ENCODE measurements at regions not wholly inside any gene's neighbourhood (a gene's known extent, or its start where the extent isn't known, plus 50 kb on each side); places are given as distances from the start of the nearest gene placed in this dataset.

DNA sequence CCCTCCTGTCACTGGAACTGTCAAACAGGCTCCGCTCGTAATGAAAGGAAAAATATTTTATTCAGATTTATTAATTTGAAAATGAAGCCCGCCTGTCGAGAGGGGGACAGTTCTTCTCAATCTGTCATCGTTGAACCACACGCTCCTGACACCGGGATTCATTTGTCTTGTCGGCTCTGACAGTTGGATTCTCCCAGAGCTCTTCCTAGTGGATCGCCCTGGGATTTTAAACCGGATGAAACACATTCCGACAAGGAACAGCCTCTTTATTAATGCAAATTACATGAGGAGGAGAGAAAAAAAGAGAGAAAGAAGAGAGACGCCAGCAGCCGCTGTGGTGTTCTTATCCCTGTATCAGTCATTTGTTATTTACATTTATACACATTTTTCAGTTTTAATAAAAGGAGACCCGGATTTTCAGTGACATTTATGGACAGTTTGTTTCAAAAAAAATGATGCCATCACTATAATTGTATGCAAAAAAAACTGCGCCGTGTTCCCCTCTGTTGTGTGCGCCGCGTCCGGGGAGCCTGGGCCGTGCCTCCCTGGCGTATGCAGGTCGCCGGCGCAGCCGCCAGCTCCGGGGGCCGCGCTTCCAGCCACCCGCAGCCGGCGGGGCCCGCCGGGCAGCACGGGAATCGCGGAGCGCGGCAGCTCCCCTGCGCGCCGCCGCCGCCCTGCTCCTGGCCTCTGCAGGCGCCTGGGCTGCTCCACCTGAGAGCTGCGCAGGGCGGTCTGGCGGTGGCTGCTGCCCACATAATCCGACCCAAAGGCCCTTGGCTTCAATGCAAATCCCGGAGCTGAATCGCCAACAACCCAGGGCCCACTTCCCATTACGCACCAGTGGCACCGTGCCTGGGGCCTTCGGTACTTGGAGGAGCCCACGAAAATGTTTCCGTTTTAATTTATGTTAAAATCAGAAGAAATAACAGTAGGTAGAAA, 237.9 kb upstream of the PBX1 start:
- no peak overlapping the region for H3K4me3 Mint-ChIP-seq
- no peak for DNase-seq
- H3K4me1 Mint-ChIP-seq (ENCODE audit: low read depth) = no peaks in the 10 kb centered on the region
- ChIA-PET POLR2A (no interaction called here), CTCF (no interaction called here)
- peaks cover 4% of the 10 kb centered on the region for H3K27me3 Mint-ChIP-seq
- no peak overlapping the region for H3K27ac Mint-ChIP-seq
- peaks cover 4% of the 10 kb centered on the region for H3K9me3 Mint-ChIP-seq
- H3K36me3 Mint-ChIP-seq = no peaks in the 10 kb centered on the region
- intact Hi-C loops (cut with micrococcal nuclease) = no loop called here

DNA sequence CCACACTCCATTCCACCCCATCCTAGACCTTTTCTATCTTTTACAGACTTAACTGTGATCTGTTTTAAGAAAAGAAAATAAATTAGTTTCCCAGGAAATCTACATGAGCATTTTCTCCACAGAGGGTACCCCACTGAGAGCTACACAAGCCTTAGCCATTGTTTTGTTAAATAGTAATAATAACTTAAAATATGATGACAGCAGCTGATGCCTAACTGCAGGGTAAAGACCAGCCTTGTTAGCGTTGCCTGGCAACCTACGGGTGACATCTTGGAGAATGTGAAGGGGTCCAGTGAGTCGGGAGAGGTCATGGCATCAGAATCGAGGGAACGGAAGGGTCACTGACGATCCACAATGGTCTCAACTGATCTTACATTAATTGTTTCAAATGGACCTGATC, 233.2 kb upstream of the PBX1 start:
- ChIA-PET CTCF (no interaction called here), POLR2A (no interaction called here)
- Mint-ChIP-seq H3K4me3 (no peak overlapping the region), H3K27me3 (no peaks in the 10 kb centered on the region), H3K36me3 (no peaks in the 10 kb centered on the region), H3K9me3 (peaks cover 21% of the 10 kb centered on the region), H3K4me1 (ENCODE audit: low read depth) (no peaks in the 10 kb centered on the region), H3K27ac (no peak overlapping the region)
- intact Hi-C loops (cut with micrococcal nuclease) = no loop called here
- no peak for DNase-seq

DNA sequence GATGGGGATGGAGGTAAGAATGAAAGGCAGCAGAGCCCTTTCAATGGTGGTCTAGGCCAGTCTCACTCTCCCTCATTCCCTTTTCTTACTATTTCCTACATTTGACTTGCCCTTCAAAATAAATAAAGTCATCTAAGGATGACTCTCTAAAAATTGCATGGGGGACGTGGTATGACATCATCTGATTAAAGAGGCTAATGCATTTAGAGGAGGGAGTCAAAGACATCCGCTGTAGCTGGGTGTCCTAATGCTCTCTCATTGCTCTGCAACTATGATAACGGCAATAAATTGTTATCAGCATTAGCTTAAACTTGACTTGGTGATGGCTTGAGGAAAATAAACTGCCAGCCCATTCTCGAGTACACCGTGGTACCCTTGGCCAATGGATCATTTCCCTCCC, 225.6 kb upstream of the PBX1 start:
- POLR2A ChIA-PET = no interaction called here
- no peaks in the 10 kb centered on the region for H3K4me1 Mint-ChIP-seq (ENCODE audit: low read depth)
- no peak overlapping the region for H3K27ac Mint-ChIP-seq
- peaks cover 13% of the 10 kb centered on the region for H3K9me3 Mint-ChIP-seq
- intact Hi-C loops (cut with micrococcal nuclease) = no loop called here
- H3K4me3 Mint-ChIP-seq = no peak overlapping the region
- H3K36me3 Mint-ChIP-seq = no peaks in the 10 kb centered on the region
- H3K27me3 Mint-ChIP-seq = no peaks in the 10 kb centered on the region
- CTCF ChIA-PET = no interaction called here
- DNase-seq = no peak

DNA sequence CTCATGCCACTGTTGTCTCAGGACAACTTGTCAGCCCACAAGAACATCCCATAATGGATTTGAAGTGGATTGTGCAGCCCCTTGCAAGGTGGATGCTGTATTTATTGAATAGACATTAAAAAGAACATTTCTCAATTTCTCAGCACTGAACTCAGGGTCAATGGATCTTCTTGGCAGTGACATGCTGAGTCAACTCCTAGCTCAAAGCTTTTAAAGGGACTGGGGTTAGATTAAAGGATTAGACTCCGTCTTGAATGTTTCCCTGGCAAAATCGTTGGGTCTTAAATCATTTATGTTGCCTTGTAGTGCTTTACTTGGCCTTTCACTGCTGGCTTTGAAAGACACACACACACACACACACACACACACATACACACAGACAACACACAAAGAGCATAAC, 221.6 kb upstream of the PBX1 start:
- no peaks in the 10 kb centered on the region for H3K4me1 Mint-ChIP-seq (ENCODE audit: low read depth)
- no peak for DNase-seq
- ChIA-PET POLR2A (no interaction called here), CTCF (no interaction called here)
- no peaks in the 10 kb centered on the region for H3K27me3 Mint-ChIP-seq
- H3K4me3 Mint-ChIP-seq = no peak overlapping the region
- no peak overlapping the region for H3K27ac Mint-ChIP-seq
- no peaks in the 10 kb centered on the region for H3K36me3 Mint-ChIP-seq
- H3K9me3 Mint-ChIP-seq = peaks cover 25% of the 10 kb centered on the region
- intact Hi-C loops (cut with micrococcal nuclease) = no loop called here

DNA sequence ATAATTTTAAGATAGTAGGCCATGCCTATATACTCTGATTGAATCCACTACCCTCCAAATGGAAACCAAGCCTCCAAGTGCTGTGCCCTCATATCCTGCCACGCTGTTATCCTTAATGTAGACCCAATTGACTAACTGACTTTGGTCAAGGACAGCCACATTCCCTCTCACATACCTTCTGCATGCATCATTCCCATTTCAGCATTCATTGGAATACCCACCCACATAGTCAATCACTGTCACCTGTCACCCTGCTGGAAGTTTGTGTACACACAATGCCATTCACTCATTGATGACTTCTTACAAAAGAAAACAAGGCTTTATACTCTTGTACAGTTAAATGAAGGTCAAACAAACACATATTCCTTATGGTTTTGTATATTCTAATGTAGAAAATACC, 221.1 kb upstream of the PBX1 start:
- H3K36me3 Mint-ChIP-seq = no peaks in the 10 kb centered on the region
- intact Hi-C loops (cut with micrococcal nuclease) = no loop called here
- ChIA-PET CTCF (no interaction called here), POLR2A (no interaction called here)
- no peak overlapping the region for H3K4me3 Mint-ChIP-seq
- no peaks in the 10 kb centered on the region for H3K27me3 Mint-ChIP-seq
- H3K4me1 Mint-ChIP-seq (ENCODE audit: low read depth) = no peaks in the 10 kb centered on the region
- no peak for DNase-seq
- peaks cover 27% of the 10 kb centered on the region for H3K9me3 Mint-ChIP-seq
- no peak overlapping the region for H3K27ac Mint-ChIP-seq

DNA sequence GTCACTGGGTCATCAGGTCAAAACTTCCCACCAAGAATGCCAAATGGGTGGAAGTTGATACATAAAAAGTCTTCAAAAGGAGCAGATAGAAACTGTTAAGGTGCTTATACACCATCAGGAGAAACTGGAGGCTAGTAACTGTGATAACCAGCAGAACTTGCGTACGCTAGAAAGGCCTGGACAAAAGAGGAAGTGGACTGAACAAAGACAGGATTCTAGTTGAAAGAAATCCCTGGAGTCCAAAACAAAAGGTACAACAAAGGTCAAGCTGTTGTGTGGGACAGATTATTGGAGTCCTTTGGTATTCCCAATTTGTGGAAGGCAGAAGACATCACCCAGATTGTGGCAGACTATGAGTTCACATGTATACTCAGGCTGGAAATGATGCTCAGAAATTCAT, 215.8 kb upstream of the PBX1 start:
- no peak for DNase-seq
- H3K9me3 Mint-ChIP-seq = peaks cover 35% of the 10 kb centered on the region
- POLR2A ChIA-PET = no interaction called here
- no peaks in the 10 kb centered on the region for H3K4me1 Mint-ChIP-seq (ENCODE audit: low read depth)
- intact Hi-C loops (cut with micrococcal nuclease) = no loop called here
- no peak overlapping the region for H3K27ac Mint-ChIP-seq
- H3K36me3 Mint-ChIP-seq = no peaks in the 10 kb centered on the region
- H3K27me3 Mint-ChIP-seq = no peaks in the 10 kb centered on the region
- no peak overlapping the region for H3K4me3 Mint-ChIP-seq
- CTCF ChIA-PET = no interaction called here

DNA sequence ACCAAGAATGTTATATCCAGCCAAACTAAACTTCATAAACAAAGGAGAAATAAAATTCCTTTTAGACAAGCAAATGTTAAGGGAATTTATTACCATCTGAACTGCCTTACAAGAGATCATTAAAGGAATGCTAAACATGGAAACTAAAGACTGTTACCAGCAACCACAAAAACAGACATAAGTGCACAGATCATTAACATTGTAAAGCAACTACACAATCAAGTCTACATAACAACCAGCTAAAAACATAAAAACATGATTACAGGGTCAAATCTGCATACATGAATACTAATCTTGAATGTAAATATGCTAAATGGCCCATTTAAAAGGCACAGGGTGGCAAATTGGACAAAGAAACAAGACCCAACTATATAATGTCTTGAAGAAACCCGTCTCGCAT, 211.0 kb upstream of the PBX1 start:
- ChIA-PET CTCF (no interaction called here), POLR2A (no interaction called here)
- peaks cover 1% of the 10 kb centered on the region for H3K36me3 Mint-ChIP-seq
- peaks cover 43% of the 10 kb centered on the region for H3K9me3 Mint-ChIP-seq
- intact Hi-C loops (cut with micrococcal nuclease) = no loop called here
- H3K27ac Mint-ChIP-seq = no peak overlapping the region
- no peak overlapping the region for H3K4me3 Mint-ChIP-seq
- H3K27me3 Mint-ChIP-seq = no peaks in the 10 kb centered on the region
- no peak for DNase-seq
- no peaks in the 10 kb centered on the region for H3K4me1 Mint-ChIP-seq (ENCODE audit: low read depth)

DNA sequence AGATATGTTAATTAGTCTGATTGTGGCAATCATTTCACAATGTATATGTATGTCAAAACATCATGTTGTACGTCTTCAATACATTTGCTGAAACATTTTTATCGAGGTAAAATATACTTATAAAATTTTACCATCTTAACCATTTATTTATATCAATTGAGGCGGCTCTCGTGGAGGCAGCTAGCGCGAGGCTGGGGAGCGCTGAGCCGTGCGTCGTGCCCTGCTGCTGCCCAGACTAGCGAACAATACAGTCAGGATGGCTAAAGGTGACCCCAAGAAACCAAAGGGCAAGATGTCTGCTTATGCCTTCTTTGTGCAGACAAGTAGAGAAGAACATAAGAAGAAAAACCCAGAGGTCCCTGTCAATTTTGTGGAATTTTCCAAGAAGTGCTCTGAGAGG, 202.5 kb upstream of the PBX1 start:
- H3K4me1 Mint-ChIP-seq (ENCODE audit: low read depth) = no peaks in the 10 kb centered on the region
- POLR2A ChIA-PET = no interaction called here
- no peak overlapping the region for H3K4me3 Mint-ChIP-seq
- H3K27me3 Mint-ChIP-seq = no peaks in the 10 kb centered on the region
- H3K36me3 Mint-ChIP-seq = no peaks in the 10 kb centered on the region
- peaks cover 22% of the 10 kb centered on the region for H3K9me3 Mint-ChIP-seq
- intact Hi-C loops (cut with micrococcal nuclease) = no loop called here
- no peak for DNase-seq
- H3K27ac Mint-ChIP-seq = no peak overlapping the region
- CTCF ChIA-PET = no interaction called here

DNA sequence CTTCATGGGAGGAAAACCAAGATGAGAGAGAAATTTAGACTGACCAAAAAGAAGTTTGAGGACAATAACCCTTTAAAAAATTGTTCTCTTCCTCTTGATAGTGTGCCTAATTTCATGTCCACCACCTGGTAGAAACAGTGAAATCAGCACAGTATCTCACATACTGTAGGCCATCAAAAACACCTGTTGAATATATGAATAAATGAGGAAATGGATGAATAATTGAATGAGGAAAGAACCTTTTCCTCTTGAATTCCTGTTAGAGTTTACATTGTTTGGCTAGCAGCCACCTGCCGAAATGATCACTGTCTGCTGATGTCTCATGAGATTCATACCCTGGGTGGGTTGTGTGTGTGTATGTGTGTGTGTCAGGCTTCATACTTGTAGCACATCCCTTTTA, 198.7 kb upstream of the PBX1 start:
- Mint-ChIP-seq H3K27ac (no peak overlapping the region), H3K36me3 (no peaks in the 10 kb centered on the region), H3K27me3 (no peaks in the 10 kb centered on the region), H3K4me1 (ENCODE audit: low read depth) (no peaks in the 10 kb centered on the region), H3K9me3 (peaks cover 22% of the 10 kb centered on the region), H3K4me3 (no peak overlapping the region)
- POLR2A ChIA-PET = no interaction called here
- intact Hi-C loops (cut with micrococcal nuclease) = no loop called here
- CTCF ChIA-PET = no interaction called here
- DNase-seq = no peak

DNA sequence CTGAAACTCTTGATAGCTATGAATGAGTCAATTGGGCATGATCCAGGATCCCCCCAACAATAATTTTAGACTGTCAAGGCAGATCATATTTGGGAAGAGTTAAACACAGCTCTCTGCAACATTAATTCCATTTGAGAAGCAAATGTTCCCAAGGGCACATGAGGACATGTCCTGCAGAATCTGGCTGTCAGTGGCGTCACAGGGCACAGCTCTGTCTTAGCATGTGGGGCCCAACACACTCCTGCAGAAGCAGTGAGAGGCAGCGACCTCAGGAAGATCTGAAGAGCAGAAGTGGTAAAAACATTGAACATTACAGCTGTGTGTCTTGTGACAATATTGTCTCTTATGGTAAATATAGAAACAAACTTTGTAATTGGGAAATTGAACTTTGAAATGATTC, 197.1 kb upstream of the PBX1 start:
- intact Hi-C loops (cut with micrococcal nuclease) = no loop called here
- Mint-ChIP-seq H3K4me1 (ENCODE audit: low read depth) (no peaks in the 10 kb centered on the region), H3K36me3 (no peaks in the 10 kb centered on the region), H3K27me3 (no peaks in the 10 kb centered on the region), H3K27ac (no peak overlapping the region), H3K4me3 (no peak overlapping the region), H3K9me3 (peaks cover 26% of the 10 kb centered on the region)
- ChIA-PET CTCF (no interaction called here), POLR2A (no interaction called here)
- DNase-seq = no peak

DNA sequence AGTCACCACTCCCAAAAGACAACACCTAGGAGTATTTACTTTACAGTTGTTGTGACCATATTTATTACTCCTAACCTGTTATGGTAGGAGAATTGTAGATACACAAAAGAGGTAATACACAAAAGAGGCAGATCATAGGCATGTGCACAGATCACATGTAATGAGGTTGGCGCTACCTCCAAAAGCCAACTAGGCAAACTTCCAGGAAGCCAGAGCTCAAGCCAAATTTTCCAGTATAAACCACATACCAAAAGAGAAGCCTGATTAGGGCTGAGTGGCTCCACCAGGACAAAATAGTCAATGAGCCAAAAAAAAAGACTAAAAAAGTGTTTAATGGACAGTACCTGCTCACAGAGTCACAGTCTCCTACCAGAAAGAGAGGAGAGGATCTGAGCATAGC, 195.0 kb upstream of the PBX1 start:
- Mint-ChIP-seq H3K9me3 (peaks cover 35% of the 10 kb centered on the region), H3K36me3 (no peaks in the 10 kb centered on the region), H3K4me3 (no peak overlapping the region), H3K27me3 (no peaks in the 10 kb centered on the region), H3K4me1 (ENCODE audit: low read depth) (no peaks in the 10 kb centered on the region), H3K27ac (no peak overlapping the region)
- CTCF ChIA-PET = no interaction called here
- no peak for DNase-seq
- POLR2A ChIA-PET = no interaction called here
- intact Hi-C loops (cut with micrococcal nuclease) = no loop called here

DNA sequence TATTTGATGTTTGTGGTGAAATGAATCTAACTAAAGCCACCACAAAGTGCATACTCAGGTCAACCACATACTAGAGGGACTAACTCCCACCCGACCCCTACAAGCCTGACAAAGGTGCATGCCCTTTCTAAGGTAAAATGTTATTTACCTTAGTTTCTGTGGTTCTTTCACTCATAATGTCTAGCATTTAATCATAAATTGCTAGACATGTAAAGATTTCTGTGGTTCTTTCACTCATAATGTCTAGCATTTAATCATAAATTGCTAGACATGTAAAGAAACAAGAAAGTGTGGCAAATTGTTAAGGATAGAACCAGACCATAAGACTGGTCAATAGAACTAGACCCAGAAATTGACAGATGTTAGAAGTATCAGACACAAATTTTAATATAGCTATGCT, 193.0 kb upstream of the PBX1 start:
- ChIA-PET POLR2A (no interaction called here), CTCF (no interaction called here)
- intact Hi-C loops (cut with micrococcal nuclease) = no loop called here
- Mint-ChIP-seq H3K36me3 (no peaks in the 10 kb centered on the region), H3K4me1 (ENCODE audit: low read depth) (no peaks in the 10 kb centered on the region), H3K9me3 (peaks cover 33% of the 10 kb centered on the region), H3K4me3 (no peak overlapping the region), H3K27me3 (no peaks in the 10 kb centered on the region), H3K27ac (no peak overlapping the region)
- no peak for DNase-seq

DNA sequence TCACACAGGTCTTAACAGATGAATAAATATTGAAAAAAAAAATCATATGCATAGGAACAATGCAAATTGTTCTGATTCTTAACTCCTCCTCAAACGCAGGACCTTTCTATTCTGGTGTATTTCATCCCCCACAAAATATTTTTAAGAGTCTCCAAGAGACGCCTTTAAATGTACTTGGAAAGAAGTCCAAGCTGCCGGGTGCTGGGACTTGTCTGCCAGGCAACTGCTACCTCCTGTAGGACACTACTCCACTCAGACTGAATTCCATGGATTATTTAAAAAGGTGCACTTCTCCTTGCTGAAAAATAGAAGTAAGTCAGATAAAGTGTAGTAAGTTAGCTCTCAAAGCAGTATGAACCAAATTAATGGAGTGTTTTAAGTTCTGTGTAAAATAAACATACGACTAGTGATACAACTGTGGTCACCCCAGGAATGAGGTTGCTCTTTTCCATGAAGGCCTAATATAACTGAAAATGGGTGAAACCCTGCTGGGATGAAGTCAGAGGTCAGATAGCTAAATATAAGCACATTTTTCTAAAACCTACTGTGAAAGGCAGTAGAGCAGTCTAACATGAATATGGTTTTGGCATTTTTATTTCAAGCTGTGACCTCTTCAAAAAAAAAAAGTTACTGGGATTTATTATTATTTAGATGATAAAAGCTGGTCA, 189.2 kb upstream of the PBX1 start:
- intact Hi-C loops (cut with micrococcal nuclease) = no loop called here
- H3K4me3 Mint-ChIP-seq = no peak overlapping the region
- no peaks in the 10 kb centered on the region for H3K27me3 Mint-ChIP-seq
- H3K9me3 Mint-ChIP-seq = peaks cover 31% of the 10 kb centered on the region
- ChIA-PET POLR2A (interaction anchor here (0.6 kb wide), 1 partner anchor 204 kb away, joined by 5 read pairs; no protein-coding TSS in a partner anchor), CTCF (no interaction called here)
- DNase-seq = no peak
- no peaks in the 10 kb centered on the region for H3K4me1 Mint-ChIP-seq (ENCODE audit: low read depth)
- H3K36me3 Mint-ChIP-seq = no peaks in the 10 kb centered on the region
- H3K27ac Mint-ChIP-seq = no peak overlapping the region

Data from activated CD4-positive, alpha-beta memory T cell treated with anti-CD3 and anti-CD28 coated beads for 36 hours (primary cell).